ENCODE measurements at regions not wholly inside any gene's neighbourhood (a gene's known extent, or its start where the extent isn't known, plus 50 kb on each side); places are given as distances from the start of the nearest gene placed in this dataset.
"Not testable (repeated sequence)": the region's sequence is repeated elsewhere in the genome, so short reads cannot be mapped to it uniquely, and the experiment has no call there.

DNA sequence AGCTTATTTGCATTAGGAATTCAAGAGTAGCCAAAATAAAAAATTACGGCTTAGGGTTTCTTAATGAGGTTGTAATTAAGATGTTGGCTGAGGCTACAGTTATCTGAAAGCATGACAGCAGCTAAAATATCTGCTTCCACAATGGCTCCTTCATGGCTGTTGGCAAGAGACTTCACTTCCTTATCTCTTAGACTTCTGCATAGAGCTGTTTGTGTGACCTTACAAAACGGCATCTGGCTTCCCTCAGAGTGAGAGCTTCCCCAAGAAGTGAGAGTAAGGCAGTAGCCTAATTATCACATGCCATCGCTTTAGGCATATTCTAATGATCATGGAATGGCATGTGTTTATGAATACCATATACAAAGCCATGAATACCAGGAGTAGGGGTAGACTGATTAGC is 57.6 kb downstream of the CCDC59 start:
- ATAC-seq (replicated peaks), result no peak
- no peaks in the 10 kb centered on the region for H3K36me3 Mint-ChIP-seq (ENCODE audit: low read depth)
- peaks cover 3% of the 10 kb centered on the region for H3K9me3 Mint-ChIP-seq
- no peak overlapping the region for H3K27ac Mint-ChIP-seq
- H3K4me1 Mint-ChIP-seq, result no peaks in the 10 kb centered on the region
- H3K4me3 Mint-ChIP-seq, result no peak overlapping the region
- H3K27me3 Mint-ChIP-seq, result peaks cover 6% of the 10 kb centered on the region

DNA sequence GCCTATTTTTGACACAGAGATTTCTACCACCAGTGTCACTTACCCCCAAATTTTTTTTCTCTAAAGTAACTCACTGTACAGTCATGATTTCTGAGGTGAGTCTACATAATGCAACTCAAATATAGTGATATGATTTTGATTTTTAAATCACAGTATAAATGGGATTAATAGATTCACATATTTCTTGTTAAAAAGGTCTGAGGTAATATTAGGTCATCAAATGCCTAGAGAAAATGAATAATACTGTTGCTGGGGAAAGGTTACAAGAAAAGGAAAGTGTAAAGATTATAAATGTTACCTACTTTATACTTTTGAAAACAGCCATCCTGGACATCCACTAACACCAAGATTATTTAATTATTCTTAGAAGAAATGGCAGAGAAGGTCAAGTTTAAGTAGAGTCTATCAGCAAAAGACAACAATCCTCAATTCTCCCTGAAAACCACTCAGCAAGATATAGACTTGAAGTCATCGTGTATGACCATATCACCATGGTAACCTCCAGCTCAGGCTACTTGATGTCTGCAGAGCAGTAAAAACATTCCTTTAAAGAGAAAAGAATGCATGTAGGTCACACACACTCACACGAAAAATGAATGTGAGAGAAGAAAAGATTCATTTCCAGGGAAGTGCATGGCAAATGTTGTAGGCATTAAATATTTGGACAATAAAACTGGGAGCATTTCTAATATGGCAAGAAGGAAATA is 58.7 kb downstream of the CCDC59 start:
- peaks cover 6% of the 10 kb centered on the region for H3K27me3 Mint-ChIP-seq
- H3K4me3 Mint-ChIP-seq, result no peak overlapping the region
- no peaks in the 10 kb centered on the region for H3K36me3 Mint-ChIP-seq (ENCODE audit: low read depth)
- H3K9me3 Mint-ChIP-seq, result peaks cover 3% of the 10 kb centered on the region
- no peak overlapping the region for H3K27ac Mint-ChIP-seq
- H3K4me1 Mint-ChIP-seq, result no peaks in the 10 kb centered on the region
- ATAC-seq (replicated peaks), result no peak

DNA sequence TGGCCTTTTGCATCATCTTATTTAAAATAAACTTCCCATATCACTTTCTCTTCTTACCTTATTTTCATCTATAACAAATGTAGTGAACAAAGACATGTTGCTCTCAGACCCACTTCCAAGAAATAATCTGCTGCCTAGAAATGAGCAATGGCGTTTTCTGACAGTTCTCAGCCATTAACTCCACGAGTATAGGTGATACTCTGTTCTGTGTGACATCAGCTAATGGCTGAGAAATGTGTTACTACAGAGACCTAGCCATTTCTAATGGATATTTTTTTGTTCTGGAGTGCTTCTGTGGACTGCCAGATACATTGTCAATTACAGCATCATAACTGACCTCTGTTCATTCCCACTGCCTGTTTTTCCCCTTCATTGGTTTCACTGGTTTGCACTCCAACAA is 67.8 kb downstream of the CCDC59 start:
- Mint-ChIP-seq H3K4me3 (no peak overlapping the region), H3K9me3 (no peaks in the 10 kb centered on the region), H3K36me3 (ENCODE audit: low read depth) (no peaks in the 10 kb centered on the region), H3K27ac (no peak overlapping the region), H3K27me3 (peaks cover 4% of the 10 kb centered on the region), H3K4me1 (no peaks in the 10 kb centered on the region)
- no peak for ATAC-seq (replicated peaks)

DNA sequence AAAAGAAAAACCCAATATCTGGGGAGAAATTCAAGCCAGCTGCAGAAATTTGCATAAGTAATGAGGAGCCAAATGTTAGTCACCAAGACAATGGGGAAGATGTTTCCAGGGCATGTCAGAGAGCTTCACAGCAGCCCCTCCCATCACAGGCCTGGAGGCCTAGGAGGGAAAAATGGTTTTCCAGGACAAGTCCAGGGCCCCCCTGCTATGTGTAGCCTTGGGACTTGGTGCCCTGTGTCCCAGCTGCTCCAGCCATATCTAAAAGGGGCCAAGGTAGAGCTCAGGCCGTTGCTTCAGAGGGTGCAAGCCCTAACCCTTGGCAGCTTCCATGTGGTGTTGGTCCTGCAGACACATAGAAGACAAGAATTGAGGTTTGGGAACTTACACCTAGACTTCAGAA is 76.9 kb downstream of the CCDC59 start:
- H3K9me3 Mint-ChIP-seq; ATAC-seq (replicated peaks); H3K4me1 Mint-ChIP-seq; H3K27me3 Mint-ChIP-seq; H3K27ac Mint-ChIP-seq; H3K4me3 Mint-ChIP-seq; H3K36me3 Mint-ChIP-seq (ENCODE audit: low read depth): not testable (repeated sequence)

DNA sequence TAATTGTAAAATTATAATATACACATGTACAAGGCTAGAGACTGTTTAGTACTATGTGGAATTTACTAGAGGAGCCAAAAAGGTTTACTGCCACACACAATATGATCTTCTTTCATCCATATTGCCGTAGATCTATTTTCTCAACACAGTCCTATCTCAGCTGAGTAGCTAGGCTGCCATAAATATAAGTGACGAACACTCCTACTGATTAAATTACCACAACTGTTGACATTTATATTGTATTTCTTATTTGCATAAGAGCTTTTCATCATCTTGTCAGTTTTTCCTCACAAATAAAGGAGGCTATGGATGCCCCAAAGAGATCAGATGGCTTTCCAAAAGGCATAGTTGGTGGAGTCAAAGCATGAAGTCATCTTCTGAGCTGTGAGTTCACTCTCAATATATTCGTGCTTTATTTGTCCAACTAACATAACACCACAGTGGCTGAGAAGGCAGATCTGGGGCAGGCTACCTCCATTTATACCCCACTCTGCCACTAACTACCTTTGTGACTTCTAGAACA is 78.6 kb downstream of the CCDC59 start:
- Mint-ChIP-seq H3K4me1 (no peaks in the 10 kb centered on the region), H3K9me3 (peaks cover 8% of the 10 kb centered on the region), H3K27ac (no peak overlapping the region), H3K27me3 (peaks cover 6% of the 10 kb centered on the region), H3K4me3 (no peak overlapping the region), H3K36me3 (ENCODE audit: low read depth) (no peaks in the 10 kb centered on the region)
- ATAC-seq (replicated peaks), result no peak

DNA sequence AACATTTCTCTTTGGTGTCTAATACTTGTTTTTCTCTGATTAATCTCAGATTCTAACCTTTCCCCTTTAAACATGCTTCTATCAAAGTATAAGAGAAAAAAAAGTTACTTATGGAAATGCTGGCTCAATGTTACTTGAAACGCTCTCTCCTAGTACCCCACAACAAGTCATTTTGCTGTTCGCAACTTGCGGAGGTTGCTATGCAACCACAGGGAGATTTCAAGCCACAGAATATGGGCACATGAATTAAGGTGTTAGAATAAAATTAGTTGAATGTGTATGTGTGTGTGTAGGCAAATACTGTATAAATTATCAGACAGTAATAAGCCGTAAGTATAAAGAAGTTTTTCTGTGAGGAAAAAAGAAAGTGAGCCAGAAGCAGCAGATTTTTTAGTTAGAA is 80.6 kb downstream of the CCDC59 start:
- Mint-ChIP-seq H3K4me1 (no peaks in the 10 kb centered on the region), H3K27ac (no peak overlapping the region), H3K9me3 (peaks cover 8% of the 10 kb centered on the region), H3K36me3 (ENCODE audit: low read depth) (no peaks in the 10 kb centered on the region), H3K27me3 (peaks cover 3% of the 10 kb centered on the region), H3K4me3 (no peak overlapping the region)
- no peak for ATAC-seq (replicated peaks)

DNA sequence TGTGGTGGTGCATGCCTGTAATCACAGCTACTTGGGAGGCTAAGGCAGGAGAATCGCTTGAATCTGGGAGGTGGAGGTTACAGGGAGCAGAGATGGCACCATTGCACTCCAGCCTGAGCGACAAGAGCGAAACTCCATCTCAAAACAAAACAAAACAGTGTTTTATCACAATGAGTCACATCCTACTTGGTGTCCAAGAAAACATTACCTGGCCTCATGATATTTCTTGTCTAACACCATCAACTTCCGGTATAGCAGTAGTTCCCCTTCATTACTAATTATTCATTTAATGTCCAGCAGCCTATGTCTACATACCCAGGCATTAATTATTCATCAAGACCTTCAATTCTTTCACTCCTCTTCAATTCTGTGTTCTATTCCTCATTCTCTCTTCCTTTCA is 115.5 kb downstream of the CCDC59 start:
- H3K27me3 Mint-ChIP-seq, result no peaks in the 10 kb centered on the region
- H3K9me3 Mint-ChIP-seq, result peaks cover 8% of the 10 kb centered on the region
- H3K4me3 Mint-ChIP-seq, result no peak overlapping the region
- no peaks in the 10 kb centered on the region for H3K4me1 Mint-ChIP-seq
- H3K27ac Mint-ChIP-seq, result no peak overlapping the region
- no peak for ATAC-seq (replicated peaks)
- H3K36me3 Mint-ChIP-seq (ENCODE audit: low read depth), result no peaks in the 10 kb centered on the region

DNA sequence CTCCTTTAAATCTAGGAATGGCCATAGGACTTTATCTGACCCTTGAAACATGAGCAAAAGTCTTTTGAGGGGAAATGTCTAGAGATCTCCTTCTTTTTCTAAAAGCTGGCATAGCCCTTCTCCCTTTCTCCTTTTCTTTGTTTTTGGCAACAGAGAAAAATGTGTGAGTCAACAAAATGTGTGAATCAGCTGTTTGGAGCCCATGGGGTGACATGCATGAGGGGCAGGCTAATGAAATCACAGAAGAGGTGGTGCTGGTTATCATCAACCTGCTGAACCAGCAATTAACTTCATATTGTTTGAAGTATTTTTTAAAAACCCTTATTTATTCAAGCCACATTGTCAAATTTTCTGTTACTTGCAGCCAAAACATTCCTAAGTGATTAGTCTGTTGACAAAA is 132.3 kb downstream of the CCDC59 start:
- Mint-ChIP-seq H3K4me3 (no peak overlapping the region), H3K27ac (no peak overlapping the region), H3K4me1 (no peaks in the 10 kb centered on the region), H3K36me3 (ENCODE audit: low read depth) (no peaks in the 10 kb centered on the region), H3K9me3 (peaks cover 5% of the 10 kb centered on the region), H3K27me3 (no peaks in the 10 kb centered on the region)
- no peak for ATAC-seq (replicated peaks)

DNA sequence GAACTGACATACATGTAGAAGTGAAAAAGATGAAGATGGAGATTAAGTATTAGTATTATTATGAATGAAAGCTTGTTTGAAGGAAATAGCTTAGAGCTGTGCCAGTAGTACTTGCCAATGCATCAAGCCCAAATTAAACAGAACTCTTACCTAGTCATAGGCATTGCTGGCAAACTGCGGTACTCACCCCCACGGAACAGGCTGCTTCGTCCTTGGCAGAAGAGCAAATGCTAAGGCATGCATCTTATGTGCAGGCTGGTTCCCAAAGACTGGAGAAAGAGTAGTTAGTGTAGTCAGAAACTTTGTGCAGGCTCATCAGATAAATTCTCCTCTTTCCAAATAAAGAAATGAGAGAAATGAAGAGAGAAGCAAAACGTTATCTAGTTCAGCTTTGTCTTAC is 134.8 kb downstream of the CCDC59 start:
- no peak for ATAC-seq (replicated peaks)
- no peaks in the 10 kb centered on the region for H3K4me1 Mint-ChIP-seq
- no peaks in the 10 kb centered on the region for H3K27me3 Mint-ChIP-seq
- no peak overlapping the region for H3K4me3 Mint-ChIP-seq
- no peaks in the 10 kb centered on the region for H3K36me3 Mint-ChIP-seq (ENCODE audit: low read depth)
- peaks cover 5% of the 10 kb centered on the region for H3K9me3 Mint-ChIP-seq
- H3K27ac Mint-ChIP-seq, result no peak overlapping the region

DNA sequence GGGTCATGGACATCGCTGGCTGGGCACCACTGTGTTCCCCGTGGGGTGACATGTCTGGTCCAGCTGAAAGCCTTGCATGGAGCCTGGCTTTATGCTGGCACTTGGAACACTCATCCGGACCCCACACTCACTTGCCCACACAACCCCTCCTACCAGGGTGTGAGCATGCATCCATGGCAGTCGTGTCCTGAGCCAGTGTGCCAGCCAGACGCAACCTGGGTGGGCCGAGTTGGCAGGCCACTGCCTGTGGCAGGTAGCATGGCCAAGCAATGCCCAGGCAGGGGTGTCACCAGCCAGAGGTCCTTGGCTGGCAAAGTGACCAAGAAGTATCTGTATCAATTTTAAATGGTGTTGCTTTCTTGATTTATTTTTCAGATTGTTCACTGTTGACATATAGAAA is 141.7 kb downstream of the CCDC59 start:
- Mint-ChIP-seq H3K9me3 (peaks cover 3% of the 10 kb centered on the region), H3K27me3 (no peaks in the 10 kb centered on the region), H3K36me3 (ENCODE audit: low read depth) (no peaks in the 10 kb centered on the region), H3K4me3 (no peak overlapping the region), H3K27ac (no peak overlapping the region), H3K4me1 (no peaks in the 10 kb centered on the region)
- ATAC-seq (replicated peaks), result no peak

DNA sequence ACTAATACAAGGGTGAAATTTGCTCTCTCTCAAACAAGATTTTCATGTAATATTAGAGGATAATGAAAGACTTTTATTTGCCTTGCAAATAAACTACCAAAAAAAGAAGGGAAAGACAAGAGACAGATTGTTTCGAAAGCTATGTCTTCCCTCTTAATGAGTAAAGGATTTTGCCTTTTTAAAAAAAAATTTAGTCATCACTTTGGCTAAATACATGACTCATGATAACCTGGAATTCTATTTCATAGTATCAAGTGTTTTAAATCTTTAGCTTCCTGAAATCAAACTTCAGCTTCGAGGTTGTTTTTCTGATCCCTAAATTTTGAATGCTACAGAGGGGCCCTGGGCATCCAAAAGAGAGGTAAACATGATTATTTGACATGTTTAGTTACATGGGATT is 144.4 kb downstream of the CCDC59 start:
- ATAC-seq (replicated peaks), result no peak
- no peaks in the 10 kb centered on the region for H3K27me3 Mint-ChIP-seq
- no peaks in the 10 kb centered on the region for H3K4me1 Mint-ChIP-seq
- no peak overlapping the region for H3K27ac Mint-ChIP-seq
- H3K4me3 Mint-ChIP-seq, result no peak overlapping the region
- H3K36me3 Mint-ChIP-seq (ENCODE audit: low read depth), result no peaks in the 10 kb centered on the region
- peaks cover 11% of the 10 kb centered on the region for H3K9me3 Mint-ChIP-seq

DNA sequence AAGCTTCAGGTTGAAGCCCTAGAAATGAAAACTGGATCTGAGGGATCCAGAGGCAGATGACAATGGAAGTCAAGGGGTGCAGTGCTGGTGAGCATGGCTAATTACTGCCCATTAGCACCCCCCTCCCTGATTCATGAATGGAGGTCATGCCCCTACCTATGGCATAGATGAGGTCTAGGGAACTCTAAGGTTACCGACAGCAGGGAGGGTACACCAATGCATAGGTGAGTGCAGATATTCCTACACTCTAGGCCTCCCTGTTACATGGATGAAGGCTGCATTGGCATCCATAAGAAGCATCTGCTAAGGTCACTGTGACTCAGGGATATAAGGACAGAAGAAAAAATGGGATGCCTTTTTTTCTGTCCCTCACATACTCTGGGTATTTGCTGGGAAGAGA is 147.3 kb downstream of the CCDC59 start:
- Mint-ChIP-seq H3K4me1 (no peaks in the 10 kb centered on the region), H3K27ac (no peak overlapping the region), H3K27me3 (no peaks in the 10 kb centered on the region), H3K4me3 (no peak overlapping the region), H3K9me3 (peaks cover 11% of the 10 kb centered on the region), H3K36me3 (ENCODE audit: low read depth) (no peaks in the 10 kb centered on the region)
- no peak for ATAC-seq (replicated peaks)

DNA sequence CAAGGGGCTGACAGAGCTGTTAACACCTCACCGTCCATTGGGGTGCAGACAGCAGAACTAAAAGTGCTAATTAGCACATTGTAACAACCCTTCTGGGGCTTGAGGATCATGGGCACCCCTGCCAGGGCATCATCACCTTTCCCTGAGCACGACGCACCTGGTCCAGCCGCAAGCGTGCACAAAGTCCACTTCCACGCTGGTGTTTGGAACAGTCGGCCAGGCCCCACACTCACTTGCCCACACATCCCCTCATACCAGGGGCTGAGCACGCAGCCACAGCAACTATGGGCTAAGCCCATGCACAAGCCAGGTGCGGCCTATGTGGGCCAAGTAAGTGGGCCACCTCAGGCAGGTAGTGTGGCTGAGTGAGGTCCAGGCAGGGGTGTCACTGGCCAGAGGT is 148.7 kb downstream of the CCDC59 start:
- Mint-ChIP-seq H3K27ac (no peak overlapping the region), H3K4me3 (no peak overlapping the region), H3K27me3 (no peaks in the 10 kb centered on the region), H3K4me1 (no peaks in the 10 kb centered on the region), H3K36me3 (ENCODE audit: low read depth) (no peaks in the 10 kb centered on the region), H3K9me3 (peaks cover 14% of the 10 kb centered on the region)
- ATAC-seq (replicated peaks), result no peak

DNA sequence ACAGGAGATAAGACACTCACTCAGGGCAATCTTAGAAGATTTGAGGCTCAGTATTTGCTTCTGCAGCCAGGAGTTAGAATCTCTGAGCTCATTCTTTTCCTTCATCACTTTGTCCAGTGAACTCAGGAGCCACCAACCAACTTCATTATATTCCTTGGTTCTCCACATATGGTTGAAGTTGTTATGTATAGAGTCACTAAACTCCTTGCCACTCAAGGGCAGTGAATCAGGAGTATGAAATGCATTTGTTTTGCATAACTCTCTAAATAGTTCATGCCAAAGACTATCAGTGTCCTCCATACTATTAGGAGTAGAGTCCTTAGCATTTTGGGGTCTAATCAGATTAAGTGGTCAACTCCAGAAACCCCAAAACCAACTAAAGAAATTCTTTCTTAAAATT is 150.6 kb downstream of the CCDC59 start:
- H3K9me3 Mint-ChIP-seq, result peaks cover 14% of the 10 kb centered on the region
- H3K27me3 Mint-ChIP-seq, result no peaks in the 10 kb centered on the region
- H3K27ac Mint-ChIP-seq, result no peak overlapping the region
- ATAC-seq (replicated peaks), result no peak
- H3K4me1 Mint-ChIP-seq, result no peaks in the 10 kb centered on the region
- H3K4me3 Mint-ChIP-seq, result no peak overlapping the region
- H3K36me3 Mint-ChIP-seq (ENCODE audit: low read depth), result no peaks in the 10 kb centered on the region

DNA sequence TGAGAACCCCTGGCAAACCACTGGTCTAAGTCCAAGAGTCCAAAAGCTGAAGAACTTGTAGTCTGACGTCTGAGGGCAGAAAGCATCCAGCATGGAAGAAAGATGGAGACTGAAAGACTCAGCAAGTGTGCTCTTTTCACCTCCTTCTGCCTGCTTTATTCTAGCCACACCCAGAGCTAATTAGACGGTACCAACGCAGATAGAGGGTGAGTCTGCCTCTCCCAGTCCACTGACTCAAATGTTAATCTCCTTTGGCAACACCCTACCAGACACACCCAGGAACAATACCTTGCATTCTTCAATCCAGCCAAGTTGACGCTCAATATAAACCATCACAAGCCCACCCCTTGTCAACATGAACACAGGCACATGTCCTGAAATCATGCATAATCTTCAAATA is 155.1 kb downstream of the CCDC59 start:
- ATAC-seq (replicated peaks), result no peak
- no peak overlapping the region for H3K4me3 Mint-ChIP-seq
- no peaks in the 10 kb centered on the region for H3K4me1 Mint-ChIP-seq
- no peaks in the 10 kb centered on the region for H3K36me3 Mint-ChIP-seq (ENCODE audit: low read depth)
- no peaks in the 10 kb centered on the region for H3K27me3 Mint-ChIP-seq
- H3K27ac Mint-ChIP-seq, result no peak overlapping the region
- H3K9me3 Mint-ChIP-seq, result peaks cover 3% of the 10 kb centered on the region

DNA sequence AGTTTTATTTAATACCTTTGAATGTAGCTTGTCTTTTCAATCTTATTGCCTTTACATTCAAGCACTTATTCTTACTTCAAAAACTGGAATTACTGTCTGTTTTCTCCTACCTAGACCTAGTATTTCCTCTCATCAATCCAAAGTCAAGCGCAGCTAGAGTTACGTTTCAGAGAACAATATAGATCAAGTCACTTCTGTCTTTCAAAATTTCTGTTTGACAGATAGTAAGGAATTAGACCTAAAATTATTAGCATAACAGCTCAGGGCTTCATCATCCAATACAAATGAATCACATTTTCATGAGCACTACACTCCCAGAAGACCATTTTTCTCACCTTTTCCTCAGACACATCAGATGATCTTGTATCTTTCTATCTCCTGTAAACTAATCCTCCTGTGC is 170.6 kb downstream of the CCDC59 start:
- Mint-ChIP-seq H3K4me3 (no peak overlapping the region), H3K9me3 (peaks cover 8% of the 10 kb centered on the region), H3K27me3 (no peaks in the 10 kb centered on the region), H3K36me3 (ENCODE audit: low read depth) (no peaks in the 10 kb centered on the region), H3K4me1 (no peaks in the 10 kb centered on the region), H3K27ac (no peak overlapping the region)
- no peak for ATAC-seq (replicated peaks)
